IMR-90 (cell line): ENCODE measurements at regions not wholly inside any gene's neighbourhood (a gene's known extent, or its start where the extent isn't known, plus 50 kb on each side); places are given as distances from the start of the nearest gene placed in this dataset.

Source experiments
- ATAC-seq: fragments of 200-7000 bp; cut with Tn5 transposase; 2 replicates; pipeline ENCODE4 v1.9.1; 2020; ENCODE audit warnings: low read depth, mild to moderate bottlenecking, moderate library complexity
- BruUV-seq: library from RNA; stranded (reverse); fragments of 400-500 nt; replicated peaks from 2 replicates; lab custom pipeline; 2021; lab: Mats Ljungman, UMichigan
- CTCF ChIA-PET: fragments of 300-600 bp; formaldehyde crosslinking; extraction: SDS; loops from one replicate; lab custom pipeline; 2021; ENCODE audit warnings: antibody characterized with exemption; lab: Yijun Ruan, JAX
- POLR2A ChIA-PET: fragments of 300-600 bp; sonication (Branson Sonifier 250); formaldehyde crosslinking; loops from one replicate; lab custom pipeline; 2022; ENCODE audit warnings: antibody characterized with exemption; ENCODE audit not compliant: unreplicated experiment; lab: Charles Lee
- DNase-seq: peaks from one replicate; pipeline ENCODE4 v3.0.0; 2013
- H2AFZ ChIP-seq: replicated peaks from 2 replicates; pipeline ENCODE3; 2013; ENCODE audit warnings: low read length, mild to moderate bottlenecking; ENCODE audit not compliant: poor library complexity
- H2AK5ac ChIP-seq: 2 replicates; pipeline ENCODE4 v1.6.1; 2013; ENCODE audit warnings: low read depth, low read length, inconsistent platforms
- H2AK9ac ChIP-seq: replicated peaks from 2 replicates; pipeline ENCODE3; 2013; ENCODE audit warnings: mild to moderate bottlenecking, low read depth, low read length, moderate library complexity; ENCODE audit not compliant: poor library complexity
- H2BK120ac ChIP-seq: 2 replicates; pipeline ENCODE4 v1.6.1; 2013; ENCODE audit warnings: low read depth, low read length, inconsistent platforms
- H2BK15ac ChIP-seq: 3 replicates; pipeline ENCODE4 v1.6.1; 2013; ENCODE audit warnings: low read depth, low read length, inconsistent platforms
- H2BK20ac ChIP-seq: 2 replicates; pipeline ENCODE4 v1.6.1; 2013; ENCODE audit warnings: low read depth, mild to moderate bottlenecking, inconsistent platforms, low read length, moderate library complexity
- H2BK5ac ChIP-seq: 2 replicates; pipeline ENCODE4 v1.6.1; 2013; ENCODE audit warnings: mild to moderate bottlenecking, low read depth, low read length, inconsistent platforms; ENCODE audit not compliant: poor library complexity, severe bottlenecking
- H3K14ac ChIP-seq: replicated peaks from 2 replicates; pipeline ENCODE4 v1.6.1; 2013; ENCODE audit warnings: low read depth, low read length, inconsistent platforms
- H3K18ac ChIP-seq: 2 replicates; pipeline ENCODE4 v1.6.1; 2013; ENCODE audit warnings: low read depth, low read length, control low read depth
- H3K23ac ChIP-seq: 2 replicates; pipeline ENCODE4 v1.6.1; 2013; ENCODE audit warnings: low read depth, low read length, inconsistent platforms
- H3K27ac ChIP-seq: 2 replicates; pipeline ENCODE4 v1.5.1; 2013; ENCODE audit warnings: mild to moderate bottlenecking, control low read depth, low read length; ENCODE audit not compliant: insufficient read depth
- H3K27me3 ChIP-seq: 2 replicates; pipeline ENCODE4 v1.6.1; 2013; ENCODE audit warnings: low read length; ENCODE audit not compliant: control insufficient read depth, insufficient read depth
- H3K36me3 ChIP-seq: 2 replicates; pipeline ENCODE4 v1.6.1; 2013; ENCODE audit warnings: low read length, mixed read lengths; ENCODE audit not compliant: control insufficient read depth, insufficient read depth
- H3K4ac ChIP-seq: 2 replicates; pipeline ENCODE4 v1.6.1; 2013; ENCODE audit warnings: low read depth, low read length, inconsistent platforms
- H3K4me1 ChIP-seq: 2 replicates; pipeline ENCODE4 v1.6.1; 2013; ENCODE audit warnings: low read length, mixed read lengths; ENCODE audit not compliant: control insufficient read depth, insufficient read depth
- H3K4me2 ChIP-seq: 2 replicates; pipeline ENCODE4 v1.6.1; 2013; ENCODE audit warnings: low read depth, mild to moderate bottlenecking, control low read depth, low read length, moderate library complexity
- H3K4me3 ChIP-seq: 2 replicates; pipeline ENCODE4 v1.5.1; 2013; ENCODE audit warnings: low read depth, mild to moderate bottlenecking, control low read depth, low read length, moderate library complexity; ENCODE audit not compliant: insufficient read depth
- H3K56ac ChIP-seq: 2 replicates; pipeline ENCODE4 v1.6.1; 2013; ENCODE audit warnings: low read length, inconsistent platforms; ENCODE audit not compliant: insufficient read depth; ENCODE audit errors: extremely low read depth
- H3K79me1 ChIP-seq, 2 experiments: 2 replicates each; pipeline ENCODE4 v1.6.1; 2013; ENCODE audit warnings: low read length in 2 of 2, inconsistent platforms in 1 of 2, low read depth in 1 of 2
- H3K9ac ChIP-seq: 2 replicates; pipeline ENCODE4 v1.6.1; 2013; ENCODE audit warnings: low read depth, low read length, control low read depth
- H3K9me1 ChIP-seq: 2 replicates; pipeline ENCODE4 v1.6.1; 2013; ENCODE audit warnings: low read length, inconsistent platforms; ENCODE audit not compliant: insufficient read depth
- H3K9me3 ChIP-seq: 2 replicates; pipeline ENCODE4 v1.6.1; 2013; ENCODE audit warnings: low read length; ENCODE audit not compliant: control insufficient read depth, insufficient read depth
- H4K20me1 ChIP-seq: 2 replicates; pipeline ENCODE4 v1.6.1; 2013; ENCODE audit warnings: low read length, inconsistent platforms; ENCODE audit not compliant: insufficient read depth
- H4K5ac ChIP-seq: 2 replicates; pipeline ENCODE4 v1.6.1; 2013; ENCODE audit warnings: mild to moderate bottlenecking, low read depth, low read length, control low read depth
- H4K8ac ChIP-seq, 2 experiments: 2 replicates each; pipeline ENCODE4 v1.6.1; 2013; ENCODE audit warnings: low read depth in 2 of 2, low read length in 2 of 2, control low read depth in 1 of 2, inconsistent platforms in 1 of 2
- H4K91ac ChIP-seq: 2 replicates; pipeline ENCODE4 v1.6.1; 2013; ENCODE audit warnings: low read depth, low read length, inconsistent platforms; ENCODE audit not compliant: insufficient read depth
- BHLHE40 ChIP-seq: fragments of 150-350 bp; IDR thresholded peaks from 2 replicates; pipeline ENCODE4 v1.6.1; 2016; ENCODE audit warnings: mild to moderate bottlenecking, low read depth, low read length
- WGBS, 2 experiments: methylation state at CpG; one replicate each; pipeline versions ENCODE4 v1.1.5 to v1.1.7; 2013; ENCODE audit warnings: missing lambda C conversion rate in 2 of 2; ENCODE audit not compliant: insufficient read length in 1 of 2; ENCODE audit errors: extremely low coverage in 2 of 2; 5-methylcytosine and 5-hydroxymethylcytosine counted together
- dilution Hi-C: fragments of 300-500 bp; cut with HindIII; formaldehyde crosslinking; loops from one replicate; pipeline ENCODE4 v1.14.3; 2018; ENCODE audit warnings: low sequenced_read_pairs; ENCODE audit not compliant: unreplicated experiment
- in situ Hi-C: fragments of 300-500 bp; cut with MboI; formaldehyde crosslinking; loops from 3 replicates; pipeline ENCODE4 v1.14.3; 2019; ENCODE audit warnings: low sequenced_read_pairs, inconsistent platforms, mixed read lengths
- intact Hi-C: fragments of 100-400 bp; cut with micrococcal nuclease; formaldehyde crosslinking; loops from 2 replicates; pipeline ENCODE4 v1.10.0; 2022

- Histone ChIP-seq H3K9me3 (peaks cover 6% of the 10 kb centered on the region), H4K91ac (no peak overlapping the region), H3K4ac (no peak overlapping the region), H3K14ac (no peak overlapping the region), H2AFZ (no peak overlapping the region), H2AK5ac (no peak overlapping the region), H2BK20ac (no peak overlapping the region), H4K20me1 (no peaks in the 10 kb centered on the region), H3K27ac (no peak overlapping the region), H3K79me1 (no peaks in the 10 kb centered on the region), H3K23ac (no peak overlapping the region), H2BK15ac (no peak overlapping the region), H2AK9ac (no peak overlapping the region), H3K4me3 (no peak overlapping the region), H3K18ac (no peak overlapping the region), H3K27me3 (no peaks in the 10 kb centered on the region), H4K8ac (no peak overlapping the region), H3K9ac (no peak overlapping the region), H3K56ac (no peak overlapping the region), H4K5ac (no peak overlapping the region), H3K9me1 (no peaks in the 10 kb centered on the region), H2BK5ac (no peak overlapping the region), H3K4me1 (no peaks in the 10 kb centered on the region), H3K4me2 (no peak overlapping the region), H2BK120ac (no peak overlapping the region), H3K36me3 (no peaks in the 10 kb centered on the region)
- no peak for TF ChIP-seq BHLHE40
- no CpG with 5 or more reads among the region's 4 CpGs for WGBS, 2 experiments
- ATAC-seq (no peak), DNase-seq (no peak)
- BruUV-seq, result no TSS peak
- intact Hi-C loops (no loop called here), in situ Hi-C loops (no loop called here), dilution Hi-C loops (no loop called here)
- ChIA-PET CTCF (no interaction called here), POLR2A (no interaction called here)
Observed at GRCh38 chr3:3368306-3368705, 188.8 kb upstream of the CRBN start.
